Ovary (tissue), 3 donors: ENCODE measurements at regions not wholly inside any gene's neighbourhood (a gene's known extent, or its start where the extent isn't known, plus 50 kb on each side); places are given as distances from the start of the nearest gene placed in this dataset.

Experiments
- EP300 ChIP-seq: sonication (generic); formaldehyde crosslinking; IDR thresholded peaks from one replicate; pipeline ENCODE4 v1.6.1; 2017; ENCODE audit warnings: antibody characterized with exemption
- POLR2A ChIP-seq: fragments of 450-650 bp; IDR thresholded peaks from one replicate; pipeline ENCODE4 v1.6.1; 2017; ENCODE audit warnings: antibody characterized with exemption, mild to moderate bottlenecking, moderate library complexity
- TF ChIP-seq, protein P1 (sequence below), 3 donors: fragments of 450-650 bp in 2 of 3; fragments of 200-600 bp in 1 of 3; IDR thresholded peaks; one replicate each; pipeline versions ENCODE4 v1.5.1 to v1.8.0; 2016 to 2022; ENCODE audit warnings: antibody characterized with exemption in 3 of 3, mild to moderate bottlenecking in 1 of 3
- donor health status: DM: no; HTN: no; CAD: no.

DNA sequence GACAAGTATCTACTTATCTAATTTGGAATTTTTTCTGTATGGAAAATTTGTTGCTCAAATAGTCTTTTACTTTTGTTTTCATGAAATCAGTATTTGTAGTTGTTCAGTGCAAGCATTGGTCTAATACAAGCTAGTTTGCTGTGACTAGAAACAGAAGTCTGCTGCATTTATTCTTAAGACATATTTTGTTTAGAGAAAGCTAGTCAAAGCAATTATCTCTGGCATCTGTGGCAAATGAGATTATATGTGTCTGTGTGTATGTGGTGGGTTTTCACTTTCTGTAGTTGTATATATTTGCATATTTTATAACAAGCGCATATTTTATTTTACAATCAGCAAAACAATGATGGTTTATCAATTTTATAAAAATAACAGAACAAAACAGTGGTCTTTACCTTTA, 96.0 kb upstream of the SIAH1 start:
- TF ChIP-seq, protein P1, sequence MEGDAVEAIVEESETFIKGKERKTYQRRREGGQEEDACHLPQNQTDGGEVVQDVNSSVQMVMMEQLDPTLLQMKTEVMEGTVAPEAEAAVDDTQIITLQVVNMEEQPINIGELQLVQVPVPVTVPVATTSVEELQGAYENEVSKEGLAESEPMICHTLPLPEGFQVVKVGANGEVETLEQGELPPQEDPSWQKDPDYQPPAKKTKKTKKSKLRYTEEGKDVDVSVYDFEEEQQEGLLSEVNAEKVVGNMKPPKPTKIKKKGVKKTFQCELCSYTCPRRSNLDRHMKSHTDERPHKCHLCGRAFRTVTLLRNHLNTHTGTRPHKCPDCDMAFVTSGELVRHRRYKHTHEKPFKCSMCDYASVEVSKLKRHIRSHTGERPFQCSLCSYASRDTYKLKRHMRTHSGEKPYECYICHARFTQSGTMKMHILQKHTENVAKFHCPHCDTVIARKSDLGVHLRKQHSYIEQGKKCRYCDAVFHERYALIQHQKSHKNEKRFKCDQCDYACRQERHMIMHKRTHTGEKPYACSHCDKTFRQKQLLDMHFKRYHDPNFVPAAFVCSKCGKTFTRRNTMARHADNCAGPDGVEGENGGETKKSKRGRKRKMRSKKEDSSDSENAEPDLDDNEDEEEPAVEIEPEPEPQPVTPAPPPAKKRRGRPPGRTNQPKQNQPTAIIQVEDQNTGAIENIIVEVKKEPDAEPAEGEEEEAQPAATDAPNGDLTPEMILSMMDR (IDR thresholded peaks at IDR 0.05): no peak
- no peak for TF ChIP-seq POLR2A
- TF ChIP-seq EP300: no peak
